ENCODE measurements at regions not wholly inside any gene's neighbourhood (a gene's known extent, or its start where the extent isn't known, plus 50 kb on each side); places are given as distances from the start of the nearest gene placed in this dataset.
A peak's percentile ranks its signal among the peaks of the same experiment; 100 is the strongest.

GRCh38 chr11:122556605-122557004 lies 98.9 kb upstream of the UBASH3B start:
- peak; percentile 44 for TF ChIP-seq CTCF (conservative IDR thresholded peaks at IDR 0.05)
- no peak for TF ChIP-seq ZFX (IDR thresholded peaks at IDR 0.05)

All from C4-2B (cell line).